ENCODE measurements at regions not wholly inside any gene's neighbourhood (a gene's known extent, or its start where the extent isn't known, plus 50 kb on each side); places are given as distances from the start of the nearest gene placed in this dataset.

DNA sequence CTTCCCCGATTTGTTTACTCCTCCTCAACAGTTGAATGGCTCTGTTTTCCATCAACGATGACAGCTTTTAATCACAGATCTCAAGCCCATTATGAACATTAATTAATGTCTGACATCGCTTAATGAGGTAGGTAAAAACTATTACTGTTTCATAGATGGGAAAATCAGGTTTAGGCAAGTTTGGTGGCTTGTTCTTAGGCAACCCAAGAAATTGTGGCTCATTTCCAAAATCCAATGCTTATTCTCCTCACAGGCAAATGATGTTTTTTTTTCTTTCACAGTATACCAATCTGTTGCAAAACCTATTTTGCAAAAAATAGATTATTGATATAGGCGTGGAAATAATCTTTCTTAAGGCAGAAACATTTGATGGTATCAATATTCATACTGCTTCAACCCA lies 70.8 kb upstream of the CHD1 start:
- TF ChIP-seq, protein P1, sequence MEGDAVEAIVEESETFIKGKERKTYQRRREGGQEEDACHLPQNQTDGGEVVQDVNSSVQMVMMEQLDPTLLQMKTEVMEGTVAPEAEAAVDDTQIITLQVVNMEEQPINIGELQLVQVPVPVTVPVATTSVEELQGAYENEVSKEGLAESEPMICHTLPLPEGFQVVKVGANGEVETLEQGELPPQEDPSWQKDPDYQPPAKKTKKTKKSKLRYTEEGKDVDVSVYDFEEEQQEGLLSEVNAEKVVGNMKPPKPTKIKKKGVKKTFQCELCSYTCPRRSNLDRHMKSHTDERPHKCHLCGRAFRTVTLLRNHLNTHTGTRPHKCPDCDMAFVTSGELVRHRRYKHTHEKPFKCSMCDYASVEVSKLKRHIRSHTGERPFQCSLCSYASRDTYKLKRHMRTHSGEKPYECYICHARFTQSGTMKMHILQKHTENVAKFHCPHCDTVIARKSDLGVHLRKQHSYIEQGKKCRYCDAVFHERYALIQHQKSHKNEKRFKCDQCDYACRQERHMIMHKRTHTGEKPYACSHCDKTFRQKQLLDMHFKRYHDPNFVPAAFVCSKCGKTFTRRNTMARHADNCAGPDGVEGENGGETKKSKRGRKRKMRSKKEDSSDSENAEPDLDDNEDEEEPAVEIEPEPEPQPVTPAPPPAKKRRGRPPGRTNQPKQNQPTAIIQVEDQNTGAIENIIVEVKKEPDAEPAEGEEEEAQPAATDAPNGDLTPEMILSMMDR (IDR thresholded peaks at IDR 0.05; ENCODE audit: low read length) = no peak
- no peak for TF ChIP-seq EZH2 (optimal IDR thresholded peaks at IDR 0.05; ENCODE audit: low read depth, low read length)
- TF ChIP-seq EZH2phosphoT487 (IDR thresholded peaks at IDR 0.05; ENCODE audit: low read length) = no peak

Data from MM.1S (cell line).